Aorta (tissue), 5 donors: ENCODE measurements at regions not wholly inside any gene's neighbourhood (a gene's known extent, or its start where the extent isn't known, plus 50 kb on each side); places are given as distances from the start of the nearest gene placed in this dataset.

Experiments used
- ATAC-seq: fragments of 200-7000 bp; cut with Tn5 transposase; one replicate; pipeline ENCODE4 v1.9.1; 2022; ENCODE audit warnings: moderate library complexity; ENCODE audit not compliant: low FRiP score
- DNase-seq, 2 donors: peaks; one replicate each; pipeline ENCODE4 v3.0.0-alpha.2; 2020
- H3K27ac ChIP-seq, 2 donors: one replicate each; pipeline ENCODE4 v1.5.1; 2013; ENCODE audit warnings: low read length in 2 of 2, mild to moderate bottlenecking in 2 of 2, moderate library complexity in 2 of 2, control low read depth in 1 of 2, inconsistent platforms in 1 of 2, low read depth in 1 of 2
- H3K27me3 ChIP-seq, 2 donors: one replicate each; pipeline ENCODE4 v1.6.1; 2013; ENCODE audit warnings: control low read depth in 1 of 2, low read length in 1 of 2, mild to moderate bottlenecking in 1 of 2, moderate library complexity in 1 of 2; ENCODE audit not compliant: insufficient read depth in 2 of 2, control insufficient read depth in 1 of 2
- H3K36me3 ChIP-seq, 2 donors: one replicate each; pipeline ENCODE4 v1.6.1; 2013; ENCODE audit warnings: control low read depth in 1 of 2, low read length in 1 of 2, mild to moderate bottlenecking in 1 of 2; ENCODE audit not compliant: insufficient read depth in 2 of 2, control insufficient read depth in 1 of 2
- H3K4me1 ChIP-seq, 2 donors: one replicate each; pipeline ENCODE4 v1.6.1; 2013; ENCODE audit warnings: low read length in 2 of 2, control low read depth in 1 of 2, mild to moderate bottlenecking in 1 of 2, moderate library complexity in 1 of 2; ENCODE audit not compliant: insufficient read depth in 2 of 2, control insufficient read depth in 1 of 2
- H3K4me3 ChIP-seq, 2 donors: one replicate each; pipeline ENCODE4 v1.5.1; 2013; ENCODE audit warnings: low read length in 2 of 2, control low read depth in 1 of 2, mild to moderate bottlenecking in 1 of 2
- H3K9me3 ChIP-seq: one replicate; pipeline ENCODE4 v1.6.1; 2013; ENCODE audit warnings: mild to moderate bottlenecking, low read length; ENCODE audit not compliant: control insufficient read depth
- WGBS, 2 donors: extraction: QIAGEN DNeasy Blood & Tissue Kit; methylation state at CpG; one replicate each; pipeline ENCODE4 v1.1.7; 2013; 5-methylcytosine and 5-hydroxymethylcytosine counted together
- intact Hi-C, 2 donors: fragments of 100-400 bp; cut with DNase I; formaldehyde crosslinking; loops; one replicate each; pipeline versions ENCODE4 v1.14.2 to v1.15.0; 2022
- donor health status: healthy with polysubstance abuse.
- donor health status: Bipolar disorder and iron deficiency.
- donor health status: DM: no; HTN: no; CAD: no.
- donor health status: DM: no; HTN: no; CAD: no.
- donor health status: DM: yes; HTN: yes; CAD: no.

DNA sequence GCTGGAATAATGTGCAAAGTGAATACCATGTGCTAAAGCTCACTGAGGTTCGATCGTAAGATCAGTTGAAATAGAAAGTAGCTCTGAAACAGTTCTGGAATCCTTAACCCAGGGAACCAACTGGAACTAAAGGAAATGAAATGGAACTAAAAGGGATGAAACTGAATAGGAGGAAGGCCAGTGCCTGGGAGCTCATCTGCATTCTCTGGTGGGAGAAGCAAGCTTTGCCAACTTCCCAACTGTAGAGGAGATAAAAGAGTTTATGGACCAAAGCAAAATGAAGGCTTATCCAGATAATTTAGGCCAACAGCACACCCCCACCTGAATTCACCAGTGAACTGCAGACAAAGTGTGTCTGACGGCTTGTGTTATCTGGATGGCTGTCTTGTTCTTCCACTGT is 188.6 kb upstream of the HABP2 start:
- no peak for DNase-seq
- Histone ChIP-seq H3K27ac (no peak overlapping the region), H3K4me3 (no peak overlapping the region), H3K9me3 (no peaks in the 10 kb centered on the region), H3K27me3 (no peaks in the 10 kb centered on the region), H3K36me3 (no peaks in the 10 kb centered on the region), H3K4me1 (no peaks in the 10 kb centered on the region)
- 87 to 91% methylated on average over 3 of the region's 3 CpGs for WGBS, 2 donors
- intact Hi-C loops = no loop called here
- no peak for ATAC-seq

DNA sequence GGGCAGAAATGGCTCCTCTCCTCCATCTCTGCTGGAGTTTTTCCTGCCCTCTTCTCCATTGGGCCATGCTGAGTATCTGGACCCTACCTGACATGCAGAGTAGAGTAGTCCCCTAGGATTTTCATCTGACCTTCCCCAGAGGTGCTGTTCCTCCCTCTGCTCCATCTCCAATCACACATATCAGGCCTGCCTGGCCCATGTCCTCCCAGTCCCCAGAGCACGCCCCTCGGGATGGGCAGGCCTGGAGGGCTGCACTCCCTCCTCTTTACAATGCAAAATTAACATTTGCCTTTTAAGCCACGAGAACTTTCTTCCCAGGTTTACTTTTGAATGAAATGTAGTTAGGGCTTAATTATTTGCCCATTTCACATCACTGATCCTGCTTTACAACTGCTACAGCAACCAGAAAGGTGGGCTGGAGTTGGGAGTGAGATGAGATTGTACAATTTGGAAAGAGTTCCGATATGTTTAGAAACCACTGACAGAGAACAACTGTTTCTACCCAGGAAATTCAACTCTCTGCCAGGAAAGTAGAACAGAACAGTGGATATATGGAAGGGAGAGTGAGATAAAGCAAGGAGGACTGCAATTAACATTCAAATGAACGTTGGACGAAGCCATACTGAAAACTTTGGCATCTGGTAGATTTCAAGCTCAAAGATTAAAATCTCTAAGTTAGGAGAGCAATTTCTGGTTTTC is 184.0 kb upstream of the HABP2 start:
- Histone ChIP-seq H3K4me1 (no peaks in the 10 kb centered on the region), H3K4me3 (no peak overlapping the region), H3K27me3 (no peaks in the 10 kb centered on the region), H3K9me3 (no peaks in the 10 kb centered on the region), H3K27ac (no peak overlapping the region), H3K36me3 (no peaks in the 10 kb centered on the region)
- 65 to 71% methylated on average over 6 of the region's 6 CpGs for WGBS, 2 donors
- DNase-seq = no peak
- no peak for ATAC-seq
- intact Hi-C loops = no loop called here

DNA sequence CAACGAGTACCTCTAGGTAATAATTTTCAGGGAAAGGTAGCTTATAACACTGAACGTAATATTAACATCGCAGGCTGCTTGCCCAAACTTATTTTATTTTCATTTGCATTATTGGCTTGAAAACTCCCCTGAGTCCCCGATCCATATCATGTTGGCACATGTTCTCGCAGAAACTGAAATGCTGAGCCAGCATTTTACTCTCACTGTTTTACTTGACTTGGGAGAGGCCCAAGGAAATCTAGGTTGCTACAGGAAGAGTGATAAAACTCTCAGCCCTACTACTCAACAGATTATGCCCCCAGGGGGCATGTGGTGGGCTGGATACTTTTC is 183.5 kb upstream of the HABP2 start:
- Histone ChIP-seq H3K27me3 (no peaks in the 10 kb centered on the region), H3K27ac (no peak overlapping the region), H3K4me3 (no peak overlapping the region), H3K9me3 (no peaks in the 10 kb centered on the region), H3K4me1 (no peaks in the 10 kb centered on the region), H3K36me3 (no peaks in the 10 kb centered on the region)
- WGBS, 2 donors = 15 to 23% methylated on average over 5 of the region's 5 CpGs
- intact Hi-C loops = no loop called here
- no peak for ATAC-seq
- no peak for DNase-seq

GRCh38 chr10:113376428-113376827 is 176.4 kb upstream of the HABP2 start:
- DNase-seq = no peak
- WGBS, 2 donors = 87 to 91% methylated on average over 1 of the region's 1 CpG
- Histone ChIP-seq H3K4me1 (no peaks in the 10 kb centered on the region), H3K27ac (no peak overlapping the region), H3K9me3 (no peaks in the 10 kb centered on the region), H3K27me3 (no peaks in the 10 kb centered on the region), H3K4me3 (no peak overlapping the region), H3K36me3 (no peaks in the 10 kb centered on the region)
- intact Hi-C loops = no loop called here
- no peak for ATAC-seq

DNA sequence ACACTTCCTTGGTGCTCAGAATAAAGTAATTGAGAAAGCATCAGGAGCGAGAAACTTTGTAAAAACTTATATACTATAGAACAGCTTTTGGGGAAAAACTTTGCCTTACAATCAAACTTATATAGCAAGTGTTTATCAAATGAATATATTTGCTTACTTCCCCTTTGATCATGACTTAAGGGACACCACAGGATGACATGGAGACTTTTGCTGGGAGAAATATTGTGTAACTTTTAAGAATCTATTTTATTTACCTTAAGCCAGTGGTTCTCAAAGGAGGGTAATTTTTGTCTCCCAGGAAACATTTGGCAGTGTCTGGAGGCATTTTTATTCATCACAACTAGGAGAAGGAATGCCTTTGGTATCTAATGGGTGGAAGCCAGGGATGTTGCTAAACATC is 173.8 kb upstream of the HABP2 start:
- peaks cover 0 to 2% of the 10 kb centered on the region in 2 donors for H3K4me1 ChIP-seq
- no peaks in the 10 kb centered on the region for H3K27me3 ChIP-seq
- H3K4me3 ChIP-seq = no peak overlapping the region
- no peak overlapping the region for H3K27ac ChIP-seq
- H3K9me3 ChIP-seq = no peaks in the 10 kb centered on the region
- no peaks in the 10 kb centered on the region for H3K36me3 ChIP-seq
- DNase-seq (no peak), ATAC-seq (no peak)
- intact Hi-C loops = no loop called here
- WGBS, 2 donors = 94% methylated on average over 1 of the region's 1 CpG

DNA sequence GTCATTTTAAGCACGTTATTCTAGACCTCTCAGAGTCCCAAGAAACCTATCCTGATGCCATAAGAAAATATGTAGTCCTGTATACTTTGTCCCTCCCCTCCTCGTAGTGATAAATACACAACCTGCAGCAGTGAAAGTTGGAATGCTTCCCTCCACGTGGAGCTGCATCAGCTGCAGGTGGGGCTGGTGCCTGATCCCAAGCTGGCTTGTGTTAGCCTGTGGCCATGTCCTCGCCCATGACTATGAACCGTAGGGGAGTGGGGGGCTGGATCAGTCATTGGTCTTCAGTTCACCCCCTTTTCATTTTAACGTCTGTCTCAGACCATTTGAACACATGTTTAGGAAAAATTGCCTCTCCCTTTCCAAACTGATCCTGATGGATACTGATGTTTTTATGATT is 171.4 kb upstream of the HABP2 start:
- no peak for DNase-seq
- Histone ChIP-seq H3K27me3 (no peaks in the 10 kb centered on the region), H3K4me3 (no peak overlapping the region), H3K27ac (no peak overlapping the region), H3K4me1 (peaks cover 0 to 4% of the 10 kb centered on the region in 2 donors), H3K9me3 (no peaks in the 10 kb centered on the region), H3K36me3 (no peaks in the 10 kb centered on the region)
- ATAC-seq = no peak
- intact Hi-C loops = loop anchor here (10.0 kb wide), 4 partner anchors 143 to 797 kb away; no protein-coding TSS in a partner anchor
- WGBS, 2 donors = 91 to 92% methylated on average over 6 of the region's 6 CpGs

DNA sequence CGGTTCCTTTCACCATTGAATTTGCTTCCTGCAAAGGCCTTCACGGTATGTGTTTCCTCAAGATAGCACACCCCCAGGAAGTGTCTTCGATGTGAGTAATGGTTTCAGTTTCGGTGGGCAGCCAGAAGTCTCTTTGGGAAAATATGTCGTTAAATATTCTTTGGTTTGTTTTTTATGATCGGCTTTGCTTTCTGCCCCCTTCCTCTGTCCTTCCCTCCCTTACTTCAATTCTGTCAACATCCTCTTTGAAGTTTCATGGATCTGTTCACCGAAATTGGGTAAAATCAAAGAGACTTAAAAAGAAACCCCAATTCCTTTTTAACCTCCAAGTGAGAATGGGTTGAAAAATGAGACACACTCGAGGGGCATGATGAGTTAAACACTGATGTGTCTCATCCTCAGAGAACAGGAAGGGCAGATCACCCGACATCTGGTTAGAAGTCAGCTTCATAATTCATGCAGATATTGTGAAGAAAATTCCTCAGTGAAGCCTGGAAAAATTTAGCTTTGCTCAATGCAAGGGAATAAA is 170.8 kb upstream of the HABP2 start:
- intact Hi-C loops = loop anchor here (10.0 kb wide), 4 partner anchors 143 to 797 kb away; no protein-coding TSS in a partner anchor
- no peak overlapping the region for H3K27ac ChIP-seq
- 64 to 73% methylated on average over 9 of the region's 9 CpGs for WGBS, 2 donors

DNA sequence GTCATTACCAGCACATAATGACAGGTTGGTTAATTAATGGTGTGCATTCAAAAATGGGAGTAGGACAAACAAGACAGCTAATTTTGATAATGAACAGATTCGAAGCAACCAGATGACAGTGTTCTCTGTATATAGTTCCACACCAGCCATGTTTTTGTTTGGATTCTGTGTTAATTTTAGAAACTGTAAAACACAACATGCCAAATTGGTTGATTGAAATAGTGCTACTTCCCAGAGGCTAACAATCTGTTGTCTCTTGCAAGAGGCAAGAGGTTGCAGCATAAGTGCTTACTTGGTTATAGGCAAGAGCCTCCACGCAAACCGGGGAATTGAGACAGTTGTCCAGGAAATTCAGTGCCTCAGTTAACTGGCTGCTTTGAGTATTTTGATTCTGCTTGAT is 170.2 kb upstream of the HABP2 start:
- ATAC-seq (no peak), DNase-seq (no peak)
- Histone ChIP-seq H3K4me3 (no peak overlapping the region), H3K4me1 (peaks cover 0 to 4% of the 10 kb centered on the region in 2 donors), H3K27ac (no peak overlapping the region), H3K9me3 (no peaks in the 10 kb centered on the region), H3K27me3 (no peaks in the 10 kb centered on the region), H3K36me3 (no peaks in the 10 kb centered on the region)
- WGBS, 2 donors = 89 to 91% methylated on average over 3 of the region's 3 CpGs
- intact Hi-C loops = loop anchor here (10.0 kb wide), 4 partner anchors 142 to 798 kb away; no protein-coding TSS in a partner anchor

More for the DNA sequence above, 170.8 kb upstream of the HABP2 start:
- Histone ChIP-seq H3K27me3 (no peaks in the 10 kb centered on the region), H3K4me1 (peaks cover 0 to 4% of the 10 kb centered on the region in 2 donors), H3K9me3 (no peaks in the 10 kb centered on the region), H3K36me3 (no peaks in the 10 kb centered on the region), H3K4me3 (no peak overlapping the region)
- DNase-seq (no peak), ATAC-seq (no peak)

DNA sequence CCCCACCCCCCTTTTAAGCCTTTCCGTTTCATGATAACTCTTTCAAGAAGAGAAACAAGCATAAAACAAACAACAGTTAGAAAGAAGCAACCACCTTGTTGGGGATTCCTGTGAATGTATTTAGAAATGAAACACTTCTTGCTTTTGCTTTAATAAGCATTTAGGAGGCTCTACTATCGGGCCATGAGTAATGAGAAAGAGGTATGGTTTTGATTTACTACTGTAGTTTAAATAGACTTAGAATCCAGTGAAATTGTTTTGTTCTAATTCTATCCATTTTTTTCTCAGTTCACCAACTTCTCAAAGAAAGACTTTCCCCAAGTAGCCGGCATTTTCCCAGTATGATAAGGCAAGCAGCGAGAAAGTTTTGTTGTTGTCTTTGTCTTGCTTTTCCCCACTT is 168.7 kb upstream of the HABP2 start:
- H3K4me1 ChIP-seq = peaks cover 0 to 4% of the 10 kb centered on the region in 2 donors
- H3K9me3 ChIP-seq = no peaks in the 10 kb centered on the region
- no peak overlapping the region for H3K4me3 ChIP-seq
- 78 to 84% methylated on average over 4 of the region's 4 CpGs for WGBS, 2 donors
- intact Hi-C loops = loop anchor here (10.0 kb wide), 4 partner anchors 141 to 799 kb away; no protein-coding TSS in a partner anchor
- H3K27me3 ChIP-seq = no peaks in the 10 kb centered on the region
- no peak for DNase-seq
- H3K36me3 ChIP-seq = no peaks in the 10 kb centered on the region
- H3K27ac ChIP-seq = peak overlapping the region in 1 of 2 donors; percentile 2
- no peak for ATAC-seq
